HEK293T (cell line): ENCODE measurements at regions not wholly inside any gene's neighbourhood (a gene's known extent, or its start where the extent isn't known, plus 50 kb on each side); places are given as distances from the start of the nearest gene placed in this dataset.

ENCODE experiments used
- ELF4 ChIP-seq: fragments of 450-650 bp; IDR thresholded peaks from 2 replicates; pipeline ENCODE4 v1.6.1; 2017; ENCODE audit warnings: antibody characterized with exemption
- FOXA1 ChIP-seq: fragments of 450-650 bp; IDR thresholded peaks from 2 replicates; pipeline ENCODE4 v1.6.1; 2016; ENCODE audit warnings: mild to moderate bottlenecking
- FOXK2 ChIP-seq: fragments of 450-650 bp; IDR thresholded peaks from 2 replicates; pipeline ENCODE4 v1.6.1; 2016; ENCODE audit warnings: mild to moderate bottlenecking
- FOXM1 ChIP-seq: fragments of 450-650 bp; IDR thresholded peaks from 2 replicates; pipeline ENCODE4 v1.6.1; 2017; ENCODE audit warnings: mild to moderate bottlenecking, borderline replicate concordance
- NFRKB ChIP-seq: fragments of 450-650 bp; IDR thresholded peaks from 2 replicates; pipeline ENCODE4 v1.6.1; 2016; ENCODE audit warnings: mild to moderate bottlenecking, moderate library complexity
- SP1 ChIP-seq: fragments of 450-650 bp; IDR thresholded peaks from 2 replicates; pipeline ENCODE4 v1.6.1; 2017
- SUZ12 ChIP-seq: fragments of 450-650 bp; IDR thresholded peaks from 2 replicates; pipeline ENCODE4 v1.6.1; 2016; ENCODE audit warnings: mild to moderate bottlenecking
- ZNF384 ChIP-seq: fragments of 450-650 bp; IDR thresholded peaks from 2 replicates; pipeline ENCODE4 v1.6.1; 2016

GRCh38 chr5:93868851-93869250 is 127.5 kb upstream of the POU5F2 start:
- TF ChIP-seq SP1 (no peak), NFRKB (no peak), SUZ12 (no peak), FOXA1 (no peak), FOXK2 (no peak), ELF4 (no peak), FOXM1 (no peak), ZNF384 (no peak)
